Memory B cell (primary cell): ENCODE measurements at regions not wholly inside any gene's neighbourhood (a gene's known extent, or its start where the extent isn't known, plus 50 kb on each side); places are given as distances from the start of the nearest gene placed in this dataset.

Source experiments
- ATAC-seq: fragments of 150-1000 bp; cut with Tn5 transposase; 2 replicates; pipeline ENCODE4 v1.10.0; 2021; ENCODE audit warnings: low read depth, mild to moderate bottlenecking, moderate library complexity
- DNase-seq, 2 donors: peaks; one replicate each; pipeline ENCODE4 v3.0.0; 2022; ENCODE audit warnings: low spot score in 2 of 2
- H3K27ac Mint-ChIP-seq: one replicate; pipeline ENCODE4 v1.8.0; 2022; ENCODE audit warnings: mild to moderate bottlenecking, moderate library complexity, mixed read lengths
- H3K27me3 Mint-ChIP-seq: one replicate; pipeline ENCODE4 v1.8.0; 2022; ENCODE audit warnings: mixed read lengths
- H3K36me3 Mint-ChIP-seq: one replicate; pipeline ENCODE4 v1.8.0; 2022; ENCODE audit warnings: mild to moderate bottlenecking, mixed read lengths
- H3K4me1 Mint-ChIP-seq: one replicate; pipeline ENCODE4 v1.8.0; 2022; ENCODE audit warnings: mixed read lengths
- H3K4me3 Mint-ChIP-seq: one replicate; pipeline ENCODE4 v1.8.0; 2022; ENCODE audit warnings: mild to moderate bottlenecking, moderate library complexity, mixed read lengths
- H3K9me3 Mint-ChIP-seq: one replicate; pipeline ENCODE4 v1.8.0; 2022; ENCODE audit warnings: mixed read lengths

DNA sequence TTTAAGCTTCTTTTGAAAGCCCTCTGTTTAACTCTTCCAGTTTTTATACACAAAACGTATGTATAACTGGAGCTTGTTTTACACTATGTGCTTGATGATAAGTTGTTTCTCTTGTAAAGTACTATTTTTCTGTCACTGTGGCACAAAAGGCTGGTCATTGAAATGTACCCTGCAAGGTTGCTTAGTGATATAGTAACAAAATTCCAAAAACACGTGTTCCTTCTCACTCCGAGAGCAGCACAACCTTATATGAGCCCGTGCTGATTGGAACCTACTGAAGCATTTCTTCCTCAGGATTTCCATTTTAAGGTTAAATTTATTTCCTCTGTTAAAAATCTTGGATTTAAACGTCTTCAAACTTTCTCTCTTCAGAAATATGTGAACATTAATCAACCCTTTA is 772.9 kb upstream of the TENM3 start:
- DNase-seq (no peak), ATAC-seq (no peak)
- H3K27me3 Mint-ChIP-seq = no peaks in the 10 kb centered on the region
- no peak overlapping the region for H3K27ac Mint-ChIP-seq
- no peaks in the 10 kb centered on the region for H3K36me3 Mint-ChIP-seq
- H3K4me3 Mint-ChIP-seq = no peak overlapping the region
- no peaks in the 10 kb centered on the region for H3K4me1 Mint-ChIP-seq
- no peaks in the 10 kb centered on the region for H3K9me3 Mint-ChIP-seq

DNA sequence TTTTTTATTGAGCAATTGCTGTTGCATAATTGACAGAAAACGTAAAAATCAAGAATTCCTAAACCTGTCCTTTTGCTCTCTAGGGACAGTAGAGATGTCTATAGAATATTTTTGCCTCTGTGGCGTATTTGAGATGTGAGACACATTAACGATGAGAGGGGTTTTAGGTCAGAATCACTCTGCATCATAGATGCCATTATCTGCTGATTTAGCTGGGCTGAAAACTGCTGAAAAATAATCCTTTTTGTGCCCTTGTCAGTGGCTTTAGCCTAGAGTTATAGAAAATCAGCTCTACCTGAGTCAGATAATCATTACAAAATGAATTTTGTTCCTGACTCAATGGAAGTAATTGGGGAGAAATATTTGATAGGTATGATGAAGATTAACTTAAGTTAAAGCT is 767.8 kb upstream of the TENM3 start:
- Mint-ChIP-seq H3K27ac (no peak overlapping the region), H3K4me3 (no peak overlapping the region), H3K4me1 (no peaks in the 10 kb centered on the region), H3K36me3 (no peaks in the 10 kb centered on the region), H3K9me3 (no peaks in the 10 kb centered on the region), H3K27me3 (no peaks in the 10 kb centered on the region)
- DNase-seq = no peak
- no peak for ATAC-seq

DNA sequence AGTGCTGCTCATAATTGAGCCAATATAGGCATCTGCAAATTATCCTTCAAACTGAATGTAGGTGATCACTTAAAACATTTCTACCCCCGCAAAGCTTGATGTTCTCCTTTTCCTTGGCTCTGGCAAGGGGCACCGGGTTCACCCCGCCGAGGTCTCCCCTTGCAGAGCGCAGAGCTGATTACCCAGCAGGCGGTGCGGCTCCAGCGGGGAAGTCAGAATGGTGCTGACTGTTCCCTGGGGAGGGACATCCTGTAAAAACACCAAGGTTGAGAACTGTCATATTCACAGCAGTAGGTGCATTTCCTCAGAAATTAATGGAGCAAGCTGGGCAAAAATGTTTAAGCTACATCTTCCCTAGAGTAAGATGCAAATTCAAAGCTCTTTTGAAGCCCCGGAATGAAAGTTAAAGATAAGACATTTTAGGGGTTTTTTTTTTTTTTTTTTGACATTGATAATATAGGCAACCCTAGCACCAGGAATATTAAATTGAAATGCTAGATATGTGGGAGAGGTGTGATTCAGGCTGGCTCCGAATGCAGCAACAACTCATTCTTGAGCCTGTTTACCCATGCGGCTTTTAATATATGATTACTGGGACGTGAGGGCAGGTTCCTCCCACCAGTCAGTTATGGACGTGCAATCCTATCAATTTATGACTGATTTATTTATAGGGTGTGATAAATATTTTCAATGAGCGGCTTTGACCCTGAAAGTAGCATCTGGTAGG is 767.3 kb upstream of the TENM3 start:
- Mint-ChIP-seq H3K36me3 (no peaks in the 10 kb centered on the region), H3K9me3 (no peaks in the 10 kb centered on the region), H3K27ac (no peak overlapping the region), H3K27me3 (no peaks in the 10 kb centered on the region), H3K4me1 (no peaks in the 10 kb centered on the region), H3K4me3 (no peak overlapping the region)
- no peak for DNase-seq
- ATAC-seq = no peak

DNA sequence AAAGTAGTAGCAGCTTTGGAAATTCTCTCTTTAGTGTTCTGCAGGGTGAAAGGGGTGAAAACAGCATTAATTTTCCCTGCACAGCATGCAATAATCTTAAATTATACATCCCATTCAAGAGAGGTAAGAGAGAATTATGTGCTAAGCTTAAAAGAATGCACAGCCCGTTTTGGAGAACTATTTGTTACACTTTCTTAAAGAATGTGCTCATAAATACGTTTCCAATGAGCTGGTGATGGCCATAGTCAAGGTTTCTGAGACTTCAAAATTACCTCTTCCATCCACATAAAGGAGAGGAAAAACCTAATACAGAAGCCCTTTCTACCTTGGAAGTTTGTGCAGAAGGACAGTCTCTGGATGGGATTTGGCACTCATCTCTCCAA is 766.7 kb upstream of the TENM3 start:
- no peaks in the 10 kb centered on the region for H3K27me3 Mint-ChIP-seq
- ATAC-seq (no peak), DNase-seq (no peak)
- no peak overlapping the region for H3K27ac Mint-ChIP-seq
- H3K36me3 Mint-ChIP-seq = no peaks in the 10 kb centered on the region
- no peak overlapping the region for H3K4me3 Mint-ChIP-seq
- H3K9me3 Mint-ChIP-seq = no peaks in the 10 kb centered on the region
- no peaks in the 10 kb centered on the region for H3K4me1 Mint-ChIP-seq

DNA sequence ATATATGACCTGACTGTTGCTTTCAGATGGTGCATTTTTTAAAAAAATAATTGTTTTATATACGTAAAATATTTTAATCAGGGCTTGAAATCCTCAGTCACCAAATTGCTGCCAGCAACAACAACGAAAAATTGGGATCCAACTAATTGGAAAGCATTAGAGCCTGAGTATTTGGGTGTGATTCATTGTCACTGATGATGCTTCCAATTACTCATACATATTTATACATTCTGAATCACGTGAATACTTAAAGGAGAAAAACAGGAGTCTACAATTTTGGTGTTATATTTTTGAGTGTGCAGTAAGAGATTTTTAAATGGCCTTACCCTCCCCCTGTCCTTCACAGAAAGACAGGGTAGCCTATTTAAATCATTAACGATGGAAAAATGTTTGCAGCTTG is 765.6 kb upstream of the TENM3 start:
- H3K9me3 Mint-ChIP-seq = no peaks in the 10 kb centered on the region
- H3K27ac Mint-ChIP-seq = no peak overlapping the region
- ATAC-seq (no peak), DNase-seq (no peak)
- no peaks in the 10 kb centered on the region for H3K36me3 Mint-ChIP-seq
- H3K4me1 Mint-ChIP-seq = no peaks in the 10 kb centered on the region
- H3K27me3 Mint-ChIP-seq = no peaks in the 10 kb centered on the region
- no peak overlapping the region for H3K4me3 Mint-ChIP-seq

DNA sequence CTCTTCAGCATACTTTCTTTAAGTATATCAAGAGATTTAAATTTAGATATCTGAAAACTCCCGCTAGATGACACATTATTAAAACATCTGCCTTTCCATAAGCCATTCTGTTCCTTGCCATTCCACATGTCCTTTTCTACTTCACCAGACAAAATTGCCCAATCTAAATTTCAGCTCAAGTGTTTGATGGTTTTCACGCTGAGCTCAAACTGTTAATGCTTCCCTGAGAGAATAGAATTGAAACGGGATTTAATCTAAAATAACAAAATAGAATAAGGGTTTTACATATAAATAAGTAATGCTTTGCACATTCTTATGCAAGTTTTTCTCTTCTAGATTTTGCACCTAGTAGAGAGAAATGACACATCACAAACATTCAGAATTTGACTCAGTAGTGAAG is 764.5 kb upstream of the TENM3 start:
- H3K4me3 Mint-ChIP-seq = no peak overlapping the region
- no peak for ATAC-seq
- no peaks in the 10 kb centered on the region for H3K4me1 Mint-ChIP-seq
- no peaks in the 10 kb centered on the region for H3K9me3 Mint-ChIP-seq
- no peak overlapping the region for H3K27ac Mint-ChIP-seq
- H3K27me3 Mint-ChIP-seq = no peaks in the 10 kb centered on the region
- no peaks in the 10 kb centered on the region for H3K36me3 Mint-ChIP-seq
- DNase-seq = no peak

DNA sequence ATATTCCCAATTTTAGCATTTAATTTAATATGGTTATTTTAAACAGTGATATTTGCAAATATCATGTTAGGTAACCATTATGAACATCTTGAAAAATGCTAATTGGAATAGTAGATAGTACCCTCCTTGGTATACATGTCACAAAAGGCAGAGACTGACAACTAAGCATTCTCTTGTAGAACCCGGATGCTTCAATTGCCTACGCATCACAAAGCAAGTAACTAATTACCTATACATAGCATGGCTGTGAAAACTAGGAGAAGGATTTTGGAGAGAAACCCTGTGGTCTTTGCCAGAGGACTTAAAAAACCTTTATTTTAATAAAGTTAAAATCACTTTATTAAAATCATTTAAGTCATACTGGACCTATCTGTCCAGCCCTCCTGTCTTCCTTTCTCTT is 764.1 kb upstream of the TENM3 start:
- H3K9me3 Mint-ChIP-seq = no peaks in the 10 kb centered on the region
- no peaks in the 10 kb centered on the region for H3K36me3 Mint-ChIP-seq
- H3K27ac Mint-ChIP-seq = no peak overlapping the region
- no peak overlapping the region for H3K4me3 Mint-ChIP-seq
- H3K4me1 Mint-ChIP-seq = no peaks in the 10 kb centered on the region
- DNase-seq (no peak), ATAC-seq (no peak)
- H3K27me3 Mint-ChIP-seq = no peaks in the 10 kb centered on the region

DNA sequence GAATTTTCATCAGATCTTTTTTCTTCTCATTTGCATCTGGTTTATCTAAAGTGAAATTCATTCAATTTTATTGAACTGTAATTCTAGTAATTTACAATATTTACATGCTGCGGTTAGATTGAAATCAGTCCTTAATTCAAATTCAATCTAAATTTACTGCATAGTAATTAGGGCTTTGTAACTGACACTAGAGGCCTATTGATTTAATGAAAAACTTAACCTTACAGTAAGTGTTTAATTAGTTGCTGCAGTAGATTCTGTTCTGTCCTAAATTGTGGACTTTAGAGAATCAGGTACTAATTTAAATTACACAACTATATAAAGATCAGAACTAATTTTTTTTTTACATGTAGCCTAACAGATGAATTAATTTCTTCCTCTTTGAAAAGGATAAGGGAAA is 758.8 kb upstream of the TENM3 start:
- no peak for ATAC-seq
- no peaks in the 10 kb centered on the region for H3K9me3 Mint-ChIP-seq
- no peak overlapping the region for H3K27ac Mint-ChIP-seq
- H3K4me3 Mint-ChIP-seq = no peak overlapping the region
- no peaks in the 10 kb centered on the region for H3K27me3 Mint-ChIP-seq
- H3K36me3 Mint-ChIP-seq = no peaks in the 10 kb centered on the region
- no peaks in the 10 kb centered on the region for H3K4me1 Mint-ChIP-seq
- DNase-seq = no peak

DNA sequence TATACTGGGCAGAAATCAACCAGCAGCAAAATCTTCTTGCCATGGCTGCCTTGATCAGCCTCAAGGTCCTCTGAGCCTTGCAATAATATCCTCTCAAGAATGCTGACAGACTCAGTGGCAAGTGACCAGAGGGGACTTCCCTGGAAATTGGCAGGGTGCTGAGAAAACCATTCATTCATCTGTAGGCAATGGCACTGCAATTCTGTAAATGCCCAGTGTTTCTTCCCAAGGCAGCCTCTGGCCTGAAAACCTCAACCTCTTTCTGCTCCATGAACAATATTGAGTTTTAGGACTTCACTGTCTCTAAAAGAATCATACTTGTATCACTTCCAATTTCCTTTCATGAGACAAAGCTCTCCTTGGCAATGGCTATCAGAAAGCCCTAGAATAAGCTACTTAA is 754.3 kb upstream of the TENM3 start:
- Mint-ChIP-seq H3K4me1 (no peaks in the 10 kb centered on the region), H3K27me3 (no peaks in the 10 kb centered on the region), H3K4me3 (no peak overlapping the region), H3K9me3 (no peaks in the 10 kb centered on the region), H3K27ac (no peak overlapping the region), H3K36me3 (no peaks in the 10 kb centered on the region)
- ATAC-seq = no peak
- DNase-seq = no peak

DNA sequence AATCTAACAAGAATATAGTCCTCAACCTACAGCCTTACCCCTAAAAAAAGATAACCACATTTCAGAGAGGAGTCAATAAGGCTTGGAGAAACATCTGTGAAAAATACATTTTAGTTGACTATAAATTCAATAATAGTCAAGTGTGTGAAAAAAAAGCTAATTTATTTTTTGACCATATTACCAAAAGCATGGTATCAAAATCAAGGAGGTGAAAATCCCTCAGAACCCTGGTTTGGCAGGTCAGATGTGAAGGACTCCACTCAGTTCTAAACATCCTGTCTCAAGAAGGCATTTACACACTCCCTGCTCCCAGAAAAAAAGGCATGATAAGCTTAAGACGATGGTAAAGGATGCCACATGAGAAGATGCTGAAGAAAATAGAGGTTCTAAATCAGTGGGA is 745.1 kb upstream of the TENM3 start:
- DNase-seq = no peak
- peaks cover 3% of the 10 kb centered on the region for H3K36me3 Mint-ChIP-seq
- ATAC-seq = no peak
- no peaks in the 10 kb centered on the region for H3K4me1 Mint-ChIP-seq
- peaks cover 9% of the 10 kb centered on the region for H3K9me3 Mint-ChIP-seq
- H3K27ac Mint-ChIP-seq = no peak overlapping the region
- no peaks in the 10 kb centered on the region for H3K27me3 Mint-ChIP-seq
- no peak overlapping the region for H3K4me3 Mint-ChIP-seq

DNA sequence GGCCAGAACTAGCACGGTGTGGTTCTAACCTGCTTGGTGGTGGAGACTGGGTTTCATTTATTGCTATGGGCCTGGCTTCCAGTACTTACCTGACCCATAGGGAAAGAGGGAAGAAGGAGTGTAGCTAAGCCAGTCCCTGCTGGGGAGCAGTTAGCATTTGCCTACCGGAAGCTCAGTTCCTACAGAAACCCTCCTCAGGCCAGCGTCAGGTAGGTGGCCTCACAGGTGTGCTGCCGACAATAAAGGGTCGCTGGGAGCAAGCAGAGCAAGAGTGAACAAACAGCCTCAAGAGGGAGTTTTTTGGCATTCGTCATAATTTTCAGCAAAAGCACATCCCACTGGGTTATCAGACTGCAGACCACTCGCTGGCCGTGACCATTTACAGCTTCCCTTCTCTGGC is 740.6 kb upstream of the TENM3 start:
- Mint-ChIP-seq H3K4me3 (no peak overlapping the region), H3K9me3 (peaks cover 6% of the 10 kb centered on the region), H3K27me3 (peaks cover 2% of the 10 kb centered on the region), H3K4me1 (no peaks in the 10 kb centered on the region), H3K36me3 (peaks cover 3% of the 10 kb centered on the region), H3K27ac (no peak overlapping the region)
- DNase-seq = no peak
- no peak for ATAC-seq

DNA sequence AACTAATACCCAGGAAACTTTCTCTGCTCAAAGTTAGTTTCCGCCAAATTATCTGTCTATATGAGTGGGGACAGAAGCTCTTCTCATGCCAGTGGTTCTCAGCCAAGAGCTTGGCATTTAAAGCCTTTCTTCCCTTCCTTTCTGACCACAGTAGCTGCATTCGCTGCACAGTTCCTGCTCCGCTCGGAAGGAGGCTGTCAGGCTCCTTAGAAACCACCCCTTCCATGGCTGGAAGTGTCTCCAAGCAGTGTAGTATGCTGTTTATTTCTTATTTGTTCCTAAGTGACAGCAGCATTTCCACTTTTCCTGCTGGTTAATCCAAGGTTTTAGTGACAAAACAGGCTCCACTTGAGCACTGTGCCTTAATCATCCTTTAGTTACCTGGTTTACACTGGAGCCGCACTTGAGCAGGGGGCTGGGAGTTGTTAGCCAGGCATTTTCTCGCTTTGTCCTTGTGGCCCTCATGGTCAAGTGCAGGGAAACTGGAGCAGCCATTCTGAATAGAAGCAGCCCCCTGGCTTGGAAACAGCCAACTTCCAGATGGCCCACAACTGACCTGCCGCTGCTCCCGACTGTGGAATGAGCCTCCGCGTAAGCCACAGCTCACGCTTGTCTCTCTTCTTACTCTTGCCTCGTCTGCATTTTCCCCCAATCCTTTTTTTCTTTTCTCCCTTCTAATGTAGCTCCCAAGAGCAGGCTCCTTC is 739.4 kb upstream of the TENM3 start:
- ATAC-seq = no peak
- peaks cover 2% of the 10 kb centered on the region for H3K27me3 Mint-ChIP-seq
- peaks cover 4% of the 10 kb centered on the region for H3K9me3 Mint-ChIP-seq
- H3K4me1 Mint-ChIP-seq = no peaks in the 10 kb centered on the region
- no peak for DNase-seq
- H3K4me3 Mint-ChIP-seq = no peak overlapping the region
- H3K36me3 Mint-ChIP-seq = peaks cover 2% of the 10 kb centered on the region
- H3K27ac Mint-ChIP-seq = no peak overlapping the region

DNA sequence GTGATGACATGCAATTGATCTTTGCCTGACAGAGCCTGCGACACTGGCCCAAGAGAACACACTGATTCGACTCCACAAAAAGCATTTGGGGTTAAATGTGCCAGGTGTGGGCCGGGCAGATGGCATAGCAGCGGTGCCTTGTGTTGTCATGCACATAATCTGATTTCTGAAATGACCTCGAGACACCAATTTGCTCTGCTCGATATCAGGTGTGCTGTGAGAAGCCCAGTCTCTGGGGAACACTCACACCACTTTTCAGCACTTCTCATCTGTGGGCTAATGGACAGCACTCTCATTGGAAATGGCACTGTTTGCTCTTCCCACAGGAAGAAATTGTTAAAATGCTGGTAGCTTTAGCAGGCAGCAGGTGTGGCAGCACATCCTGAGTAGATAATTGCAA is 738.3 kb upstream of the TENM3 start:
- ATAC-seq (no peak), DNase-seq (no peak)
- peaks cover 1% of the 10 kb centered on the region for H3K9me3 Mint-ChIP-seq
- H3K36me3 Mint-ChIP-seq = no peaks in the 10 kb centered on the region
- H3K4me3 Mint-ChIP-seq = no peak overlapping the region
- H3K27me3 Mint-ChIP-seq = peaks cover 2% of the 10 kb centered on the region
- H3K4me1 Mint-ChIP-seq = no peaks in the 10 kb centered on the region
- no peak overlapping the region for H3K27ac Mint-ChIP-seq

DNA sequence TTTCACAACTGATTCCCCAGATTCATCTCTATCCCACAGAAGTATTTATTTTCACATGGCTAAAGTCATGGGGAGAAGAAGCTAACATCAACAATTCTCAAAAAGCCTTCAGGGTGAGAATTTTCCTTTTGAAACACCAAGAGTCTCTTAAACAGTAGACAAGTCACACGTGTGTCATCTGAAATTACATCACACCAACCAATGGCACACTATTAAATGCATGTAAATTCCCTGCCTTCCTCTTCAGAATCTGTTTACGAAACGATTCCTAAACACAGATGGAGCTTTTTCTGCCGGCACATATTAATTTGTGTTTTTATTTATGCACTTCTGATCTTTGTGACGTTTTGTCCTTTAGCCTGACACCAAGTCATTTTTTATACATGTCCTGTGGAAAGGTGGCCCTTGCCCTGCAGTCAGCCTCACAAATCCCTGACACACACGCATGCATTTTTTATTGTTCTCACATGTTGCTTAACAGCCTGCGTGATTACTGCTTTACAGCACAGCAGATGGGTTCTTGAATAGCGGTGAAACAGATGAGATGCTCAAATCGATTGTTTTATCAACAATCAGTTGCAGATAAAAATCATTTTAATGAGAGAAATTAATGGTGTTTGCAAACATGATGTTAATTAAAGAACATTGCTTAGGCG is 735.9 kb upstream of the TENM3 start:
- H3K27ac Mint-ChIP-seq = no peak overlapping the region
- H3K4me1 Mint-ChIP-seq = no peaks in the 10 kb centered on the region
- no peaks in the 10 kb centered on the region for H3K36me3 Mint-ChIP-seq
- no peak overlapping the region for H3K4me3 Mint-ChIP-seq
- H3K9me3 Mint-ChIP-seq = peaks cover 1% of the 10 kb centered on the region
- H3K27me3 Mint-ChIP-seq = peaks cover 2% of the 10 kb centered on the region
- no peak for ATAC-seq
- DNase-seq = no peak

DNA sequence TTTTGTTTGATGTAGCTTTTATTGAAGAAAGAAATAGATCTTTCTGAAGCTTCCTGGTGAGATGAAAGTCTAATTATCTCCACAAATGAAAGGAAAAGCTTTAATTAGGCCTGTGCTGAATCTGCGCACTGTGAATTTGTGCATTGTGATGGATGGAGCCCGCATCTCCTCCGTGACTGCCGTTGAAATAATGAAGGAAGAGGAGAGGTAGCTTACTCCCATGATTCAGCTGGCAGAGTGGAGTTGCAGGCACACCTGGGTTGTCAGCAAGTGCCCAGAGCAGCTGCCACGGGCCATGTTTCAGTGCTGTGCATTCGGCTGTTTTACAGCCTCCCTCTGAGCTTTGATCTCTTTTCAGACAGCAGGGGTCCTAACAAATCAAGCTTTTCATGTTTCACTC is 735.3 kb upstream of the TENM3 start:
- DNase-seq (no peak), ATAC-seq (no peak)
- no peaks in the 10 kb centered on the region for H3K36me3 Mint-ChIP-seq
- H3K9me3 Mint-ChIP-seq = peaks cover 1% of the 10 kb centered on the region
- peaks cover 2% of the 10 kb centered on the region for H3K27me3 Mint-ChIP-seq
- H3K4me1 Mint-ChIP-seq = no peaks in the 10 kb centered on the region
- H3K27ac Mint-ChIP-seq = no peak overlapping the region
- H3K4me3 Mint-ChIP-seq = no peak overlapping the region
